DND-41 (cell line): ENCODE measurements at regions not wholly inside any gene's neighbourhood (a gene's known extent, or its start where the extent isn't known, plus 50 kb on each side); places are given as distances from the start of the nearest gene placed in this dataset.
"Not testable (repeated sequence)": the region's sequence is repeated elsewhere in the genome, so short reads cannot be mapped to it uniquely, and the experiment has no call there.

Source experiments
- ATAC-seq: fragments of 200-7000 bp; cut with Tn5 transposase; 3 replicates; pipeline ENCODE4 v1.9.1; 2021; ENCODE audit warnings: low read depth; ENCODE audit not compliant: insufficient read depth
- DNase-seq: peaks from one replicate; pipeline ENCODE4 v3.0.0-alpha.2; 2020
- H2AFZ ChIP-seq: 2 replicates; pipeline ENCODE4 v1.6.0; 2012; ENCODE audit warnings: low read depth, low read length
- H3K27ac ChIP-seq: 2 replicates; pipeline ENCODE4 v1.5.1; 2012; ENCODE audit warnings: low read length, inconsistent platforms
- H3K27me3 ChIP-seq: fragments of 200-600 bp; sonication (generic); 2 replicates; pipeline ENCODE4 v1.6.0; 2012; ENCODE audit warnings: low read length, mild to moderate bottlenecking, inconsistent platforms; ENCODE audit not compliant: insufficient read depth, poor library complexity
- H3K36me3 ChIP-seq: 2 replicates; pipeline ENCODE4 v1.5.1; 2012; ENCODE audit warnings: low read length, inconsistent platforms; ENCODE audit not compliant: insufficient read depth
- H3K4me1 ChIP-seq: 2 replicates; pipeline ENCODE4 v1.5.1; 2012; ENCODE audit warnings: mild to moderate bottlenecking, low read length; ENCODE audit not compliant: insufficient read depth
- H3K4me2 ChIP-seq: 2 replicates; pipeline ENCODE4 v1.6.0; 2012; ENCODE audit warnings: mild to moderate bottlenecking, moderate library complexity, low read length, inconsistent platforms; ENCODE audit not compliant: insufficient read depth
- H3K4me3 ChIP-seq, 2 experiments: fragments of 200-600 bp in 1 of 2; shearing (Covaris generic) in 1 of 2; 2 replicates each; pipeline ENCODE4 v1.5.1; 2012 to 2016; ENCODE audit warnings: inconsistent platforms in 2 of 2, low read length in 2 of 2, mild to moderate bottlenecking in 2 of 2, low read depth in 1 of 2, moderate library complexity in 1 of 2
- H3K79me2 ChIP-seq: 2 replicates; pipeline ENCODE4 v1.6.0; 2012; ENCODE audit warnings: low read length, inconsistent platforms; ENCODE audit not compliant: insufficient read depth
- H3K9ac ChIP-seq: 2 replicates; pipeline ENCODE4 v1.6.0; 2012; ENCODE audit warnings: low read depth, mild to moderate bottlenecking, inconsistent platforms, low read length, moderate library complexity
- H3K9me3 ChIP-seq: 2 replicates; pipeline ENCODE4 v1.5.1; 2012; ENCODE audit warnings: low read length, moderate library complexity, mild to moderate bottlenecking, inconsistent platforms; ENCODE audit not compliant: insufficient read depth, severe bottlenecking
- H4K20me1 ChIP-seq: 2 replicates; pipeline ENCODE4 v1.6.0; 2012; ENCODE audit warnings: low read length; ENCODE audit not compliant: insufficient read depth
- EZH2 ChIP-seq: IDR thresholded peaks from 3 replicates; pipeline ENCODE4 v1.6.1; 2012; ENCODE audit warnings: borderline replicate concordance, low read depth, mild to moderate bottlenecking, moderate library complexity, low read length, inconsistent platforms; ENCODE audit not compliant: severe bottlenecking
- TF ChIP-seq, protein P1 (sequence below): IDR thresholded peaks from 2 replicates; pipeline ENCODE4 v1.5.1; 2012; ENCODE audit warnings: borderline replicate concordance, low read length, moderate library complexity, mild to moderate bottlenecking; ENCODE audit not compliant: poor library complexity, severe bottlenecking; ENCODE audit errors: extremely low read depth

- H3K79me2 ChIP-seq, H3K4me1 ChIP-seq, ATAC-seq, H3K9me3 ChIP-seq, H3K4me2 ChIP-seq, H3K27me3 ChIP-seq, H3K4me3 ChIP-seq, H3K27ac ChIP-seq, H4K20me1 ChIP-seq, H2AFZ ChIP-seq, H3K9ac ChIP-seq, DNase-seq, H3K36me3 ChIP-seq: not testable (repeated sequence)
These were observed 3051.6 kb downstream of the RPIA start for GRCh38 chr2:91742973-91743490.

- H4K20me1 ChIP-seq, H3K4me2 ChIP-seq, H3K27ac ChIP-seq, H3K79me2 ChIP-seq, H3K36me3 ChIP-seq, ATAC-seq, H3K9ac ChIP-seq, H3K27me3 ChIP-seq, H2AFZ ChIP-seq, DNase-seq, H3K4me3 ChIP-seq, H3K9me3 ChIP-seq, H3K4me1 ChIP-seq: not testable (repeated sequence)
These were observed 3052.4 kb downstream of the RPIA start for GRCh38 chr2:91743910-91744309.

- H2AFZ ChIP-seq, H3K4me2 ChIP-seq, H3K9ac ChIP-seq, H3K27me3 ChIP-seq, H3K4me3 ChIP-seq, H4K20me1 ChIP-seq, H3K27ac ChIP-seq, ATAC-seq, H3K36me3 ChIP-seq, H3K4me1 ChIP-seq, H3K79me2 ChIP-seq, H3K9me3 ChIP-seq, DNase-seq: not testable (repeated sequence)
These were observed 3053.2 kb downstream of the RPIA start for GRCh38 chr2:91744700-91745141.

GRCh38 chr2:91748902-91749301 is 3057.4 kb downstream of the RPIA start:
- Histone ChIP-seq H3K4me1 (no peaks in the 10 kb centered on the region), H3K36me3 (no peaks in the 10 kb centered on the region), H3K79me2 (no peaks in the 10 kb centered on the region), H3K4me2 (no peak overlapping the region), H3K9ac (no peak overlapping the region), H3K27ac (no peak overlapping the region), H3K9me3 (no peaks in the 10 kb centered on the region), H2AFZ (no peak overlapping the region), H4K20me1 (no peaks in the 10 kb centered on the region), H3K4me3 (no peak overlapping the region), H3K27me3 (no peaks in the 10 kb centered on the region)
- no peak for TF ChIP-seq EZH2
- TF ChIP-seq, protein P1, sequence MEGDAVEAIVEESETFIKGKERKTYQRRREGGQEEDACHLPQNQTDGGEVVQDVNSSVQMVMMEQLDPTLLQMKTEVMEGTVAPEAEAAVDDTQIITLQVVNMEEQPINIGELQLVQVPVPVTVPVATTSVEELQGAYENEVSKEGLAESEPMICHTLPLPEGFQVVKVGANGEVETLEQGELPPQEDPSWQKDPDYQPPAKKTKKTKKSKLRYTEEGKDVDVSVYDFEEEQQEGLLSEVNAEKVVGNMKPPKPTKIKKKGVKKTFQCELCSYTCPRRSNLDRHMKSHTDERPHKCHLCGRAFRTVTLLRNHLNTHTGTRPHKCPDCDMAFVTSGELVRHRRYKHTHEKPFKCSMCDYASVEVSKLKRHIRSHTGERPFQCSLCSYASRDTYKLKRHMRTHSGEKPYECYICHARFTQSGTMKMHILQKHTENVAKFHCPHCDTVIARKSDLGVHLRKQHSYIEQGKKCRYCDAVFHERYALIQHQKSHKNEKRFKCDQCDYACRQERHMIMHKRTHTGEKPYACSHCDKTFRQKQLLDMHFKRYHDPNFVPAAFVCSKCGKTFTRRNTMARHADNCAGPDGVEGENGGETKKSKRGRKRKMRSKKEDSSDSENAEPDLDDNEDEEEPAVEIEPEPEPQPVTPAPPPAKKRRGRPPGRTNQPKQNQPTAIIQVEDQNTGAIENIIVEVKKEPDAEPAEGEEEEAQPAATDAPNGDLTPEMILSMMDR = no peak
- DNase-seq = no peak
- no peak for ATAC-seq

DNA sequence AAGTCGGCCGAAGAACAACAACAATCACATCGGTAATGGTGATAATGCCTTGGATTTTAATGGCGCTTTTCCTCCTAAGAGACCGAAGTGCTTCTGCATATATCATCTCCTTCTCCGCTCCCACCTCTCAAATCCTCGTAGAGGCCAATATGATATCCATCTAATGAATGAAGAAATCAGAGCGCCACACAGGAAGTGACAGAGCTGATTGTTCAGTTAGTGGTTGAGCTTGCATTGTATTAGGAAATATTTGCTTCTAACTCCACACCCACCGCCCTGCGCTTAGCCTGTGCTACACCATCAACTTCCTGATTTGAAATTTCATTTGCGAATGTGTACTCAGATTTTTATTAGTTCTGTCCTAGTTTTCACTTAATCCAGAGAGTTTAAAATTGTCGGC is 3058.2 kb downstream of the RPIA start:
- not testable (repeated sequence) for H3K27ac ChIP-seq, DNase-seq, H3K36me3 ChIP-seq, H3K9me3 ChIP-seq, H3K9ac ChIP-seq, ATAC-seq, H2AFZ ChIP-seq, H3K4me3 ChIP-seq, H3K27me3 ChIP-seq, H3K4me2 ChIP-seq, H4K20me1 ChIP-seq, H3K79me2 ChIP-seq, H3K4me1 ChIP-seq
